Testis (tissue), 2 donors: ENCODE measurements at regions not wholly inside any gene's neighbourhood (a gene's known extent, or its start where the extent isn't known, plus 50 kb on each side); places are given as distances from the start of the nearest gene placed in this dataset.

Experiments used
- POLR2A ChIP-seq: fragments of 450-650 bp; IDR thresholded peaks from one replicate; pipeline ENCODE4 v1.6.1; 2017; ENCODE audit warnings: antibody characterized with exemption, mild to moderate bottlenecking, moderate library complexity
- TF ChIP-seq, protein P1 (sequence below), 3 experiments: fragments of 450-650 bp in 2 of 3; fragments of 200-600 bp in 1 of 3; sonication (generic) in 1 of 3; IDR thresholded peaks; one replicate each; pipeline ENCODE4 v1.5.1; 2016 to 2019; ENCODE audit warnings: antibody characterized with exemption in 3 of 3, mild to moderate bottlenecking in 2 of 3, moderate library complexity in 1 of 3

DNA sequence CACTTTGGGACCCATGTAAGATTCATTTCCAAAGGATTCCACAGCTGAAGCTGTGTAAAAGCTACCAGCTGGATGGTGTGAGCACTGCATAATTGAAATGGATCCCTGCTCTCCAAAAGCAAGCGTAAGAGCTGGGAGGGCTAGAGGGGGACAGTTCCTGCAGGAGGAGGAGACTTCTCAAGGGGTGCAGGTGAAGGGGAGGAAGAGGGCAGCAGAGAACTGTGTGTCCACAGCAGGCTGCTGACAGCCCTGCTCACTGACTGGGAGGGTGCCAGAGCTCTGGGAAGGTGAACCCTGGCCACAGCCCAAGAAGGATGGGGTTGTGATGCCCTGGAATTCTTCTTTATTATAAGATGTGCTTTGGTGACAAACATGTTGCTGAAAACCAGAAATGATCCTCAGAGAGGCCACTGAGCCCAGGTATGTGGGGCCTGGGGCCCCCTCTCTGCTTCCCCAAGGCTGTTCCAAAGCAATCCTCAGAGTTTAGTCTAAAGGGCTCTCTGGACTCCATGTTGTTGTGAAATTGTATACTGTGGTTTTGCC is 112.8 kb upstream of the SLC25A48 start:
- TF ChIP-seq POLR2A, result no peak
- TF ChIP-seq, protein P1, sequence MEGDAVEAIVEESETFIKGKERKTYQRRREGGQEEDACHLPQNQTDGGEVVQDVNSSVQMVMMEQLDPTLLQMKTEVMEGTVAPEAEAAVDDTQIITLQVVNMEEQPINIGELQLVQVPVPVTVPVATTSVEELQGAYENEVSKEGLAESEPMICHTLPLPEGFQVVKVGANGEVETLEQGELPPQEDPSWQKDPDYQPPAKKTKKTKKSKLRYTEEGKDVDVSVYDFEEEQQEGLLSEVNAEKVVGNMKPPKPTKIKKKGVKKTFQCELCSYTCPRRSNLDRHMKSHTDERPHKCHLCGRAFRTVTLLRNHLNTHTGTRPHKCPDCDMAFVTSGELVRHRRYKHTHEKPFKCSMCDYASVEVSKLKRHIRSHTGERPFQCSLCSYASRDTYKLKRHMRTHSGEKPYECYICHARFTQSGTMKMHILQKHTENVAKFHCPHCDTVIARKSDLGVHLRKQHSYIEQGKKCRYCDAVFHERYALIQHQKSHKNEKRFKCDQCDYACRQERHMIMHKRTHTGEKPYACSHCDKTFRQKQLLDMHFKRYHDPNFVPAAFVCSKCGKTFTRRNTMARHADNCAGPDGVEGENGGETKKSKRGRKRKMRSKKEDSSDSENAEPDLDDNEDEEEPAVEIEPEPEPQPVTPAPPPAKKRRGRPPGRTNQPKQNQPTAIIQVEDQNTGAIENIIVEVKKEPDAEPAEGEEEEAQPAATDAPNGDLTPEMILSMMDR (IDR thresholded peaks at IDR 0.05), result no peak
